ENCODE measurements at regions not wholly inside any gene's neighbourhood (a gene's known extent, or its start where the extent isn't known, plus 50 kb on each side); places are given as distances from the start of the nearest gene placed in this dataset.

DNA sequence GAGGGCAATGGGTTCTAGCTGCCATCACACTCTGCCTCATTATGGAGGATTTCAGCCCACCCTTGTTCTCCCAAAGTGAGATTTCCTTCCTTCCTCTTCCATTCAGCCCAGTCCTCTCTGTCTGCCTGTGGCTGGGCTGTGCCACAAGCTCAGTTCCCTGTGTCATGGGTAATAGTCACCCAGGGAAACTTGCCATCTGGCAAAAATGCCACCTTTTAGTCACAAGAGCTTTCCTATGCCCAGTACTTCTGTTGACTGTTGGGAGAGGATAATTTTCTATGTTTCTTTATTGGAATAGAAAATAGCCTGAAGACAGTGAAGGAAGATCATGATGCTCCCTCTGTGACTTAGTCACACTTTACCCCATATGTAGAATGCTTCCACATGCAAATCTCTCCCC lies 71.4 kb downstream of the TLR4 start:
- in situ Hi-C loops (cut with HindIII; ENCODE audit: low sequenced_read_pairs) = no loop called here
- no peak overlapping the region for H3K4me3 ChIP-seq (ENCODE audit: low read depth, low read length)
- no peak for DNase-seq (ENCODE audit: low read depth, low spot score)
- TF ChIP-seq, protein P1, sequence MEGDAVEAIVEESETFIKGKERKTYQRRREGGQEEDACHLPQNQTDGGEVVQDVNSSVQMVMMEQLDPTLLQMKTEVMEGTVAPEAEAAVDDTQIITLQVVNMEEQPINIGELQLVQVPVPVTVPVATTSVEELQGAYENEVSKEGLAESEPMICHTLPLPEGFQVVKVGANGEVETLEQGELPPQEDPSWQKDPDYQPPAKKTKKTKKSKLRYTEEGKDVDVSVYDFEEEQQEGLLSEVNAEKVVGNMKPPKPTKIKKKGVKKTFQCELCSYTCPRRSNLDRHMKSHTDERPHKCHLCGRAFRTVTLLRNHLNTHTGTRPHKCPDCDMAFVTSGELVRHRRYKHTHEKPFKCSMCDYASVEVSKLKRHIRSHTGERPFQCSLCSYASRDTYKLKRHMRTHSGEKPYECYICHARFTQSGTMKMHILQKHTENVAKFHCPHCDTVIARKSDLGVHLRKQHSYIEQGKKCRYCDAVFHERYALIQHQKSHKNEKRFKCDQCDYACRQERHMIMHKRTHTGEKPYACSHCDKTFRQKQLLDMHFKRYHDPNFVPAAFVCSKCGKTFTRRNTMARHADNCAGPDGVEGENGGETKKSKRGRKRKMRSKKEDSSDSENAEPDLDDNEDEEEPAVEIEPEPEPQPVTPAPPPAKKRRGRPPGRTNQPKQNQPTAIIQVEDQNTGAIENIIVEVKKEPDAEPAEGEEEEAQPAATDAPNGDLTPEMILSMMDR (IDR thresholded peaks at IDR 0.05; ENCODE audit: low read depth, low read length) = no peak

DNA sequence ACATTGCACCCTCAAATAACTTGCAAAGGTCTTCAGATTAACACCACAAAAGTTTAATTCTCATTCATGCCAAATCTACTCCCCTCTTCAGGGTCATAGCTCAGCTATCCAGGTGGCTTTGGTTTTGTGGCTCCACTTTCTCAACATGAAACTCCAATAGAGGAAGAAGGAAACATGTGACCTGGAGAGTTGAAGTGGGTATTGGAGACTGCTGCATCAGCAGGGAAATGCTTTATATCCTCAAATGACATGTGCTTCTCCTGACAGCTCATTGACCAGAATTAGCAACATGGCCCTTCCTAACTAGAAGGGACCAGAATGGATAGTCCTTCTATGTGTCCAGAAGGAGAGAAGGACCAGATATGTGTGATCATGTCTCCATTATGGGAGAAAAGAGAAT lies 73.6 kb downstream of the TLR4 start:
- in situ Hi-C loops (cut with HindIII; ENCODE audit: low sequenced_read_pairs) = no loop called here
- TF ChIP-seq, protein P1 (IDR thresholded peaks at IDR 0.05; ENCODE audit: low read depth, low read length) = no peak
- DNase-seq (ENCODE audit: low read depth, low spot score) = no peak
- no peak overlapping the region for H3K4me3 ChIP-seq (ENCODE audit: low read depth, low read length)

DNA sequence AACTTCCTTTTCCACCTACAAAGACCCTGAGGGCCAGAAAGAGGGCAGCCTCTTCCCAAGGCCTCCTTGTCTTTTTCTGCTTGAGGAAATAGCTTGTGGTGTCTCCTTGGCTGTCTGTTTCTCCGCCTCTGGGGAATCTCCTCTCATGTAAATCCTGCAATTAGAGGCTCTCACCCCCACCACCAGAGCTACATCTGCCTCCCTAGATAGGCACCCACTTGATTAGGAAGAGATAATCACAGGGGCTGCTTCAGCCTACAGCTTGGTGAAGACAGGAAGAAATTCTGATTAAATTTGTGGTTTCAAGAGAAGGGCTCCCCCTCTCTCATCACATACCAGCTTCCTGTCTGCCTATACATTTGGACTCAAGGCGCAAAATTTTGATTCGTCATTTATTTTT lies 75.6 kb downstream of the TLR4 start:
- in situ Hi-C loops (cut with HindIII; ENCODE audit: low sequenced_read_pairs) = no loop called here
- no peak overlapping the region for H3K4me3 ChIP-seq (ENCODE audit: low read depth, low read length)
- TF ChIP-seq, protein P1 (IDR thresholded peaks at IDR 0.05; ENCODE audit: low read depth, low read length) = no peak
- DNase-seq (ENCODE audit: low read depth, low spot score) = no peak

DNA sequence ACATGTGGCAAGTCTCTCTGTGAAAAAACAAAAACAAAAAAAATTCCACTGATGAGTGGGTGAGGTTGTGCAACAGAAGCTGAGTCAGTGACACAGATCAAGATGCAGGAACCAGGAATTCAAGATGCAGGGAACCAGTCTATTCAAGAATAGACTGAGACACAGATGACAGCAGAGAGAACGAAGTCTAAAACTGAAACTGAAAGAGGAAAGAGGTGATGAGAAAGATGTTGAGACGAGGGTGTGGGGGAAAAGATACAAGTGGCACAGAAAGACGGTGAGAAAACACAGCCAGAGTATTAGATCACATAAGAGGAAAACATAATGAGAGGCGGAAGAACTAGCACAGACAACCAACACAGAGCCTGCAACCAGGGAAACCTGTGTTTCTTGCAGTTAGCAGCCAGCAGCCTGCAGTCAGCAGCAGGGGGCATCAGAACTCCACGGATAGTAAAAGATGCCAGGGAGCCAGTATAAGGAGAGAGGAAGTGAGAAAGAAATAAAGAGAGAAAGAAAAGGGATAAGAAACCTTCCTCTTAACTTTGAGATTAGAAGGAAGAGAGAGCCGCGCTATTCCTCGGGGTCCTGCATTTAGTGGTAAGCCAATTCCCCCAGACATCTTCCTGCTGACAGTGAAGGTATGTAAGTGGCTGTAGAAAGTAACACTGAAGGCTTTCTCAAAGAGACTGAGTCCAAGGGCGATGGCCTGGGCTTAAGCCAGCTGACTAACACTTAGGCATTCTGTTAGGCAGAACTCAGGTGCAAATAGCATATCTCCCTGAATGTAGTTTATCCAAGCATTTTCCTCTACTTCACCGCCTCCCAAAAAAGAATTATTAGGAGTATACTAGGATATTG lies 79.0 kb downstream of the TLR4 start:
- peak; percentile 84 for DNase-seq (ENCODE audit: low read depth, low spot score)
- H3K4me3 ChIP-seq (ENCODE audit: low read depth, low read length) = peak overlapping the region; percentile 48
- TF ChIP-seq, protein P1 (IDR thresholded peaks at IDR 0.05; ENCODE audit: low read depth, low read length) = peak; percentile 94
- in situ Hi-C loops (cut with HindIII; ENCODE audit: low sequenced_read_pairs) = no loop called here

DNA sequence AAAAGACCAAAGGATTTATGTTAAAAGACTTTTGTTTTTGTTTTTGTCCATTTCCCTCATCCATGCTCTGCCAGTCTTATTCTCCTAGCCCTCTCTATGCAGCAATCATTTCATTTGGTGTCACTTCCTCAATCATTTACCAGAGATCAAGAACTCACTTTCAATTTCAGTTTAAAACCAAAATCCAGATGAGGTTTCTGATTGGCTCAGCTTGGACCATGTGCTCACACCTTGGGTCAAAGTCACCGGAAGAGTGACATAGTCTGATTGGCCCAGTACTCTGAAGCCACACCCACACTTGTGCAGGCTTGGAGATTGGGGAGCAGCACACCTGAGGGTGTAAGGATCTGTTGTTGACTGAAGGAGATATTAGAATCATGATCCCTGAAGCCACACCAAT lies 79.6 kb downstream of the TLR4 start:
- in situ Hi-C loops (cut with HindIII; ENCODE audit: low sequenced_read_pairs) = no loop called here
- no peak overlapping the region for H3K4me3 ChIP-seq (ENCODE audit: low read depth, low read length)
- TF ChIP-seq, protein P1 (IDR thresholded peaks at IDR 0.05; ENCODE audit: low read depth, low read length) = no peak
- DNase-seq (ENCODE audit: low read depth, low spot score) = no peak

DNA sequence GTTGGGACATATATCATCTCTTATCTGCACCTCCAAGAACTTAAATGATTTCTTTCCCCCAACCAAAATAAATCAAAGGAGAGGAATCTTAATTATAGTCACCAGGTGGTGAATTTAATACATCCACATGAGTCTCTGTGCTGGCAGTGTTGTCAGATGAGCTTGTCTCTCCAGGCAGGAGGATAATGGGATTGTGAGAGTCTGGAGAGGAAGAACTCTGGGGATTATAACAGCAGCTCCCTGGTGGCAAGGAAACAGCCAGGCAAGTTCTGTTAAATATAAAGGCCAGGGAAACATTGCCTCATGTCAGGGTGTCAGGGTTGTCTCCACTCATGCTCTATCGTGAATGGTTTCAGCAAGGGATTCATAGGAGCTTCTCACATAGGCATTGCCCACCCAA lies 80.8 kb downstream of the TLR4 start:
- in situ Hi-C loops (cut with HindIII; ENCODE audit: low sequenced_read_pairs) = no loop called here
- no peak for DNase-seq (ENCODE audit: low read depth, low spot score)
- H3K4me3 ChIP-seq (ENCODE audit: low read depth, low read length) = no peak overlapping the region
- TF ChIP-seq, protein P1 (IDR thresholded peaks at IDR 0.05; ENCODE audit: low read depth, low read length) = no peak
